ENCODE measurements at regions not wholly inside any gene's neighbourhood (a gene's known extent, or its start where the extent isn't known, plus 50 kb on each side); places are given as distances from the start of the nearest gene placed in this dataset.

Small RNAs in the stretch of these regions (small RNA-seq; reads per million reads assigned to genes)
- 0 reads per million in 2 experiments for gene RNU6-185P
